Muscle of leg (tissue), 3 donors: ENCODE measurements at regions not wholly inside any gene's neighbourhood (a gene's known extent, or its start where the extent isn't known, plus 50 kb on each side); places are given as distances from the start of the nearest gene placed in this dataset.

Experiments
- DNase-seq: peaks from one replicate; pipeline ENCODE4 v3.0.0; 2013
- H3K27ac ChIP-seq: one replicate; pipeline ENCODE4 v1.5.1; 2013; ENCODE audit warnings: mild to moderate bottlenecking, low read length, control low read depth
- H3K27me3 ChIP-seq: one replicate; pipeline ENCODE4 v1.6.1; 2013; ENCODE audit warnings: low read length; ENCODE audit not compliant: control insufficient read depth, insufficient read depth
- H3K36me3 ChIP-seq: one replicate; pipeline ENCODE4 v1.6.1; 2013; ENCODE audit warnings: low read length; ENCODE audit not compliant: control insufficient read depth, insufficient read depth
- H3K4me1 ChIP-seq: one replicate; pipeline ENCODE4 v1.6.1; 2013; ENCODE audit warnings: low read length; ENCODE audit not compliant: control insufficient read depth, insufficient read depth
- H3K4me3 ChIP-seq: one replicate; pipeline ENCODE4 v1.5.1; 2013; ENCODE audit warnings: low read length, control low read depth
- H3K9me3 ChIP-seq: replicated peaks from 2 replicates; pipeline ENCODE4 v1.6.1; 2013; ENCODE audit warnings: low read depth, low read length; ENCODE audit not compliant: control insufficient read depth
- WGBS: methylation state at CpG from one replicate; pipeline ENCODE4 v1.1.5; 2013; ENCODE audit warnings: missing lambda C conversion rate; ENCODE audit not compliant: insufficient coverage; 5-methylcytosine and 5-hydroxymethylcytosine counted together

- no peak overlapping the region for H3K4me3 ChIP-seq
- no peak overlapping the region for H3K27ac ChIP-seq
- H3K36me3 ChIP-seq, result no peaks in the 10 kb centered on the region
- H3K27me3 ChIP-seq, result peaks cover 5% of the 10 kb centered on the region
- H3K4me1 ChIP-seq, result peaks cover 4% of the 10 kb centered on the region
- peaks cover 2% of the 10 kb centered on the region for H3K9me3 ChIP-seq
- DNase-seq, result no peak
- 91% methylated on average over 13 of the region's 19 CpGs for WGBS
These were observed 151.4 kb downstream of the RPS24 start for GRCh38 chr10:78184851-78185692.

DNA sequence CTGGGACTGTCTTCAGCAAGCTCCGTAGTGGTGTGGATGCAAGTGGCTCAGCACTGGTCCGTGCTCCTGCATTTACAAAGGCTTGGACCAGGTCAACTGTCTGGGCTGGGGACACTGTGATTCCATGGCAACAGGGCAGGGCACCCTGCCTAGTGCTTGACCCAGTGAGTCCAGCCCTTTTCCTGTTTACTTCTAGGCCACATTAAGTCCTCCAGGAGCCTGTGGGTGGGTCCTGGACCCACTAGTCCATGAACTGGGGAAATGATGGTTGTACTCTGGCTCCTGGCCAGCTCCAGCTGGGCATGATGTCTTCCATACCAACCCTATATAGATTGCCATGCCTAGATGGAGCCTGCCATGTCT, 152.0 kb downstream of the RPS24 start:
- 70% methylated on average over 2 of the region's 2 CpGs for WGBS
- no peak for DNase-seq
- Histone ChIP-seq H3K4me3 (no peak overlapping the region), H3K27ac (no peak overlapping the region), H3K27me3 (peaks cover 4% of the 10 kb centered on the region), H3K9me3 (peaks cover 2% of the 10 kb centered on the region), H3K36me3 (no peaks in the 10 kb centered on the region), H3K4me1 (peaks cover 4% of the 10 kb centered on the region)

DNA sequence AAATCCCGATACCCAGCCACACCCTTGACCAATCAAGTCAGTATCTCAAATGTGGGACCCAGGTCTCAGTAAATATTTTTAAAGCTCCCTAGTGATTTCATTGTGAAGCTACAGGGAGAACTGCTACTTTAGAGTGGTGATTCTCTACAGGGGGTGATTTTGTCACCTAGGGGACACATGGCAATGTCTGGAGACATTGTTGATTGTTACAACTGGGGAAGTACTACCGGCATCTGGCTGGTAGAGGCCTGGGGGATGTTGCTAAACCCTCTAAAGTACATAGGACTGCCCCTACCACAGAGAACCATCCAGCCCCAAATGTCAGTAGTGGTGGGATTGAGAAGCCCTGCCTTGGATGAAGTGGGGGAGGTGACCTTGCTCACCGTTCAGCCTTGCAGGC, 152.9 kb downstream of the RPS24 start:
- no peak overlapping the region for H3K4me3 ChIP-seq
- H3K36me3 ChIP-seq, result no peaks in the 10 kb centered on the region
- peaks cover under 1% of the 10 kb centered on the region for H3K27me3 ChIP-seq
- peaks cover 2% of the 10 kb centered on the region for H3K9me3 ChIP-seq
- no CpG with 5 or more reads among the region's 3 CpGs for WGBS
- peaks cover 4% of the 10 kb centered on the region for H3K4me1 ChIP-seq
- DNase-seq, result no peak
- no peak overlapping the region for H3K27ac ChIP-seq

DNA sequence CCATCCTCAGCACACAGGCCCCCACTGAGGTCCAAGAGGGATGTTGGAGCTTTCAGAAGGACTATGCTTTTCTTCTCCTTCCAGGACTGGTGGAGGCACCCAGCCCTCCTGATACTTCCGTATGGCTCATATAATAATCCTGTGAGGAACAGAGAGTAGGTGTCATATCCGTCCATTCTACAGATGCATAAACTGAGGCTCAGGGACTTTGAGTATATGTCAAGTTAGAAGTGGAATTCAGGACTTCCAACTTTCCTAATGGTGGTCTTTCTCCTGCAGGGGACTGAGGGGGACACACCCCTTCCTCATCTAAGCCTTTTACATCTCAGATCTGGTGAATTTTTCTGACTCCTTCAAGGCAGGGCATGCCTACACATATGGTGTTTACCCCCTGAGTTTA, 153.7 kb downstream of the RPS24 start:
- Histone ChIP-seq H3K27ac (no peak overlapping the region), H3K27me3 (peaks cover under 1% of the 10 kb centered on the region), H3K4me3 (no peak overlapping the region), H3K4me1 (peaks cover 4% of the 10 kb centered on the region), H3K36me3 (no peaks in the 10 kb centered on the region), H3K9me3 (peaks cover 2% of the 10 kb centered on the region)
- no peak for DNase-seq
- WGBS, result no CpG with 5 or more reads among the region's 2 CpGs

- H3K36me3 ChIP-seq, result no peaks in the 10 kb centered on the region
- H3K27me3 ChIP-seq, result peaks cover 8% of the 10 kb centered on the region
- DNase-seq, result peak; percentile 86
- H3K9me3 ChIP-seq, result peaks cover 8% of the 10 kb centered on the region
- WGBS, result 14% methylated on average over 2 of the region's 4 CpGs
- H3K27ac ChIP-seq, result no peak overlapping the region
- H3K4me3 ChIP-seq, result no peak overlapping the region
- H3K4me1 ChIP-seq, result peaks cover 4% of the 10 kb centered on the region
These were observed 154.8 kb downstream of the RPS24 start for GRCh38 chr10:78188446-78188845.

GRCh38 chr10:78190051-78190825, 156.6 kb downstream of the RPS24 start:
- H3K36me3 ChIP-seq, result no peaks in the 10 kb centered on the region
- DNase-seq, result no peak
- peaks cover 8% of the 10 kb centered on the region for H3K27me3 ChIP-seq
- H3K9me3 ChIP-seq, result peaks cover 12% of the 10 kb centered on the region
- no peak overlapping the region for H3K27ac ChIP-seq
- WGBS, result 68% methylated on average over 6 of the region's 10 CpGs
- peaks cover 7% of the 10 kb centered on the region for H3K4me1 ChIP-seq
- no peak overlapping the region for H3K4me3 ChIP-seq

GRCh38 chr10:78191301-78191700, 157.6 kb downstream of the RPS24 start:
- H3K4me3 ChIP-seq, result no peak overlapping the region
- peaks cover 11% of the 10 kb centered on the region for H3K27me3 ChIP-seq
- H3K9me3 ChIP-seq, result peaks cover 12% of the 10 kb centered on the region
- H3K27ac ChIP-seq, result no peak overlapping the region
- peaks cover 7% of the 10 kb centered on the region for H3K4me1 ChIP-seq
- DNase-seq, result no peak
- H3K36me3 ChIP-seq, result no peaks in the 10 kb centered on the region
- WGBS, result 67% methylated on average over 1 of the region's 3 CpGs

- peaks cover 11% of the 10 kb centered on the region for H3K9me3 ChIP-seq
- H3K27me3 ChIP-seq, result peaks cover 11% of the 10 kb centered on the region
- peaks cover 7% of the 10 kb centered on the region for H3K4me1 ChIP-seq
- H3K36me3 ChIP-seq, result no peaks in the 10 kb centered on the region
- H3K27ac ChIP-seq, result no peak overlapping the region
- DNase-seq, result no peak
- H3K4me3 ChIP-seq, result no peak overlapping the region
- WGBS, result no CpG with 5 or more reads among the region's 1 CpG
These were observed 159.5 kb downstream of the RPS24 start for GRCh38 chr10:78193189-78193588.

- 85% methylated on average over 2 of the region's 4 CpGs for WGBS
- Histone ChIP-seq H3K4me1 (peaks cover 3% of the 10 kb centered on the region), H3K9me3 (peaks cover 11% of the 10 kb centered on the region), H3K27ac (no peak overlapping the region), H3K4me3 (no peak overlapping the region), H3K36me3 (no peaks in the 10 kb centered on the region), H3K27me3 (peaks cover 11% of the 10 kb centered on the region)
- no peak for DNase-seq
These were observed 160.4 kb downstream of the RPS24 start for GRCh38 chr10:78194050-78194449.

GRCh38 chr10:78194539-78195402, 161.1 kb downstream of the RPS24 start:
- H3K36me3 ChIP-seq, result no peaks in the 10 kb centered on the region
- WGBS, result 77% methylated on average over 5 of the region's 10 CpGs
- H3K27me3 ChIP-seq, result peaks cover 13% of the 10 kb centered on the region
- H3K27ac ChIP-seq, result no peak overlapping the region
- DNase-seq, result no peak
- no peak overlapping the region for H3K4me3 ChIP-seq
- peaks cover 3% of the 10 kb centered on the region for H3K4me1 ChIP-seq
- H3K9me3 ChIP-seq, result peaks cover 11% of the 10 kb centered on the region
